ENCODE measurements at regions not wholly inside any gene's neighbourhood (a gene's known extent, or its start where the extent isn't known, plus 50 kb on each side); places are given as distances from the start of the nearest gene placed in this dataset.

- TF ChIP-seq FOS (IDR thresholded peaks at IDR 0.05; ENCODE audit: low read depth, low read length) (no peak), MXI1 (IDR thresholded peaks at IDR 0.05; ENCODE audit: borderline replicate concordance, low read depth, low read length) (no peak), CEBPB (IDR thresholded peaks at IDR 0.05; ENCODE audit: low read depth, low read length) (no peak), NFE2L2 (IDR thresholded peaks at IDR 0.05; ENCODE audit: low read depth, low read length) (no peak), CHD1 (IDR thresholded peaks at IDR 0.05; ENCODE audit: low read depth, low read length) (no peak)
- intact Hi-C loops (cut with micrococcal nuclease), result no loop called here
- H3K4me1 ChIP-seq (ENCODE audit: control insufficient read depth, insufficient read depth, low read length), result 0 out of 2 replicates have a peak, but pooled peaks cover 2% of the 10 kb centered on the region
- ATAC-seq (ENCODE audit: low read depth) (no peak), DNase-seq (no peak)
- POLR2A ChIA-PET (ENCODE audit: unreplicated experiment), result interaction anchor here (0.6 kb wide), 1 partner anchor 792 kb away, joined by 8 read pairs; no protein-coding TSS in a partner anchor
- no peaks in the 10 kb centered on the region for H3K9me1 ChIP-seq (ENCODE audit: insufficient read depth, low read length)
- in situ Hi-C loops (cut with MboI; ENCODE audit: low sequenced_read_pairs), result no loop called here
- no peak overlapping the region for H3K4me2 ChIP-seq (ENCODE audit: low read depth, low read length)
- H3K56ac ChIP-seq (ENCODE audit: extremely low read depth, insufficient read depth, low read length), result no peak overlapping the region
- H4K91ac ChIP-seq (ENCODE audit: insufficient read depth, low read depth, low read length), result no peak overlapping the region
- H4K8ac ChIP-seq (ENCODE audit: low read depth in 2 of 2, low read length in 2 of 2), result no peak overlapping the region
- no peak overlapping the region for H2AK5ac ChIP-seq (ENCODE audit: low read depth, low read length)
- no peak overlapping the region for H4K5ac ChIP-seq (ENCODE audit: low read depth, low read length)
- H3K27me3 ChIP-seq (ENCODE audit: control insufficient read depth, insufficient read depth, low read length), result no peaks in the 10 kb centered on the region
- H2BK5ac ChIP-seq (ENCODE audit: low read depth, low read length, poor library complexity, severe bottlenecking), result no peak overlapping the region
- no peaks in the 10 kb centered on the region for H3K36me3 ChIP-seq (ENCODE audit: control insufficient read depth, insufficient read depth, low read length)
- no peak overlapping the region for H3K14ac ChIP-seq (replicated peaks; ENCODE audit: low read depth, low read length)
- no peak overlapping the region for H3K9ac ChIP-seq (ENCODE audit: low read depth, low read length)
- H3K4me3 ChIP-seq (ENCODE audit: insufficient read depth, low read depth, low read length), result no peak overlapping the region
- H4K20me1 ChIP-seq (ENCODE audit: insufficient read depth, low read length), result no peaks in the 10 kb centered on the region
- BruUV-seq (replicated peaks), result no TSS peak
- no peaks in the 10 kb centered on the region for H3K79me1 ChIP-seq (ENCODE audit: low read depth in 1 of 2, low read length in 2 of 2)
- no peak overlapping the region for H2BK20ac ChIP-seq (ENCODE audit: low read depth, low read length)
- dilution Hi-C loops (cut with HindIII; ENCODE audit: low sequenced_read_pairs, unreplicated experiment), result no loop called here
- H2AFZ ChIP-seq (replicated peaks; ENCODE audit: low read length, poor library complexity), result no peak overlapping the region
- WGBS, 2 experiments (ENCODE audit: extremely low coverage in 2 of 2, insufficient read length in 1 of 2), result no CpG with 5 or more reads among the region's 6 CpGs
- H3K27ac ChIP-seq (ENCODE audit: insufficient read depth, low read length), result no peak overlapping the region
- H3K4ac ChIP-seq (ENCODE audit: low read depth, low read length), result no peak overlapping the region
- H3K18ac ChIP-seq (ENCODE audit: low read depth, low read length), result no peak overlapping the region
- H2BK120ac ChIP-seq (ENCODE audit: low read depth, low read length), result no peak overlapping the region
- CTCF ChIA-PET, result interaction anchor here (0.9 kb wide), 1 partner anchor 32 kb away, joined by 5 read pairs; no protein-coding TSS in a partner anchor
- no peak overlapping the region for H3K23ac ChIP-seq (ENCODE audit: low read depth, low read length)
- no peak overlapping the region for H2BK15ac ChIP-seq (ENCODE audit: low read depth, low read length)
- H2AK9ac ChIP-seq (replicated peaks; ENCODE audit: low read depth, low read length, poor library complexity), result no peak overlapping the region
- H3K9me3 ChIP-seq (ENCODE audit: control insufficient read depth, insufficient read depth, low read length), result no peaks in the 10 kb centered on the region
Observed at GRCh38 chr6:9614778-9615177, 800.1 kb downstream of the TFAP2A start.
